Neural cell (in vitro differentiated cells): ENCODE measurements at regions not wholly inside any gene's neighbourhood (a gene's known extent, or its start where the extent isn't known, plus 50 kb on each side); places are given as distances from the start of the nearest gene placed in this dataset.

Experiments
- H2AFZ ChIP-seq: fragments of 200-600, 300-800 bp; sonication (generic), shearing (Covaris generic); 2 replicates; pipeline ENCODE4 v1.6.0; 2014; ENCODE audit warnings: low read depth, mild to moderate bottlenecking, antibody characterized with exemption, low read length, moderate library complexity
- H3F3A ChIP-seq: fragments of 200-600 bp; shearing (Covaris generic); 2 replicates; pipeline ENCODE4 v1.6.1; 2016; ENCODE audit warnings: mild to moderate bottlenecking, moderate library complexity, mixed read lengths, antibody characterized with exemption, low read length; ENCODE audit not compliant: insufficient read depth, poor library complexity, severe bottlenecking
- H3K27ac ChIP-seq: fragments of 200-600, 300-800 bp; sonication (generic), shearing (Covaris generic); 2 replicates; pipeline ENCODE4 v1.5.1; 2014; ENCODE audit warnings: mild to moderate bottlenecking, low read length, moderate library complexity
- H3K27me3 ChIP-seq: fragments of 300-800, 200-600 bp; sonication (generic), shearing (Covaris generic); 2 replicates; pipeline ENCODE4 v1.6.0; 2014; ENCODE audit warnings: mild to moderate bottlenecking, low read depth, low read length, moderate library complexity; ENCODE audit not compliant: insufficient read depth
- H3K36me3 ChIP-seq: fragments of 300-800, 200-600 bp; sonication (generic), shearing (Covaris generic); 2 replicates; pipeline ENCODE4 v1.5.1; 2014; ENCODE audit warnings: mild to moderate bottlenecking, antibody characterized with exemption, low read length, moderate library complexity; ENCODE audit not compliant: insufficient read depth
- H3K4me2 ChIP-seq: fragments of 300-800, 200-600 bp; sonication (generic), shearing (Covaris generic); 2 replicates; pipeline ENCODE4 v1.6.0; 2014; ENCODE audit warnings: mild to moderate bottlenecking, low read length
- H3K4me3 ChIP-seq: fragments of 300-800, 200-600 bp; sonication (generic), shearing (Covaris generic); 2 replicates; pipeline ENCODE4 v1.5.1; 2014; ENCODE audit warnings: mild to moderate bottlenecking, low read length, moderate library complexity
- H3K79me2 ChIP-seq: fragments of 200-600 bp; shearing (Covaris generic); replicated peaks from 2 replicates; pipeline ENCODE4 v1.6.0; 2014; ENCODE audit warnings: mild to moderate bottlenecking, low read length, moderate library complexity; ENCODE audit not compliant: insufficient read depth
- H3K9ac ChIP-seq: fragments of 300-800, 200-600 bp; sonication (generic), shearing (Covaris generic); 2 replicates; pipeline ENCODE4 v1.6.1; 2016; ENCODE audit warnings: mild to moderate bottlenecking, low read length, mixed read lengths
- H3K9me2 ChIP-seq: fragments of 200-600 bp; shearing (Covaris generic); 2 replicates; pipeline ENCODE4 v1.6.1; 2016; ENCODE audit warnings: mild to moderate bottlenecking, low read length, mixed read lengths; ENCODE audit not compliant: insufficient read depth
- H3K9me3 ChIP-seq: fragments of 200-600, 300-800 bp; sonication (generic), shearing (Covaris generic); 2 replicates; pipeline ENCODE4 v1.6.1; 2016; ENCODE audit warnings: mild to moderate bottlenecking, mixed run types, low read length, moderate library complexity, mixed read lengths
- H4K20me1 ChIP-seq: fragments of 200-600 bp; shearing (Covaris generic); 2 replicates; pipeline ENCODE4 v1.6.1; 2016; ENCODE audit warnings: mild to moderate bottlenecking, mixed run types; ENCODE audit not compliant: insufficient read depth
- CTCF ChIP-seq: fragments of 450-650 bp; IDR thresholded peaks from 2 replicates; pipeline ENCODE4 v1.5.1; 2014; ENCODE audit warnings: antibody characterized with exemption, mild to moderate bottlenecking, moderate library complexity; ENCODE audit not compliant: poor library complexity, severe bottlenecking
- EP300 ChIP-seq: fragments of 450-650 bp; conservative IDR thresholded peaks from 2 replicates; pipeline ENCODE4 v1.6.1; 2014; ENCODE audit warnings: antibody characterized with exemption, mild to moderate bottlenecking, moderate library complexity; ENCODE audit not compliant: poor library complexity, severe bottlenecking
- EZH2 ChIP-seq: fragments of 200-600, 300-800 bp; shearing (Covaris generic), sonication (generic); IDR thresholded peaks from 2 replicates; pipeline ENCODE4 v1.6.1; 2014; ENCODE audit warnings: antibody characterized with exemption, low read length, borderline replicate concordance, mild to moderate bottlenecking; ENCODE audit not compliant: insufficient read depth, poor library complexity, severe bottlenecking
- MXI1 ChIP-seq: fragments of 450-650 bp; conservative IDR thresholded peaks from 2 replicates; pipeline ENCODE4 v1.6.1; 2014; ENCODE audit warnings: antibody characterized with exemption, mild to moderate bottlenecking; ENCODE audit not compliant: poor library complexity, severe bottlenecking
- POLR2AphosphoS5 ChIP-seq: IDR thresholded peaks from 2 replicates; pipeline ENCODE4 v1.6.1; 2012
- RAD21 ChIP-seq: fragments of 450-650 bp; conservative IDR thresholded peaks from 2 replicates; pipeline ENCODE4 v1.6.1; 2014; ENCODE audit warnings: antibody characterized with exemption, mild to moderate bottlenecking, moderate library complexity
- REST ChIP-seq: IDR thresholded peaks from 2 replicates; pipeline ENCODE4 v1.6.1; 2012; ENCODE audit warnings: borderline replicate concordance
- SMC3 ChIP-seq: fragments of 450-650 bp; conservative IDR thresholded peaks from 2 replicates; pipeline ENCODE4 v1.6.1; 2014; ENCODE audit warnings: antibody characterized with exemption, mild to moderate bottlenecking, moderate library complexity; ENCODE audit not compliant: poor library complexity
- TAF1 ChIP-seq: IDR thresholded peaks from 2 replicates; pipeline ENCODE4 v1.6.1; 2012; ENCODE audit warnings: low read depth

- Histone ChIP-seq H3K36me3 (no peaks in the 10 kb centered on the region), H4K20me1 (no peaks in the 10 kb centered on the region)
- TF ChIP-seq TAF1 (no peak), SMC3 (no peak), EZH2 (no peak), CTCF (no peak), MXI1 (no peak)
These were observed 235.2 kb downstream of the MTX2 start for GRCh38 chr2:176504440-176504839.

GRCh38 chr2:176507786-176508185, 238.5 kb downstream of the MTX2 start:
- H3F3A ChIP-seq = no peaks in the 10 kb centered on the region
- no peaks in the 10 kb centered on the region for H3K9me2 ChIP-seq
- H3K79me2 ChIP-seq = no peaks in the 10 kb centered on the region
- no peak overlapping the region for H3K4me3 ChIP-seq
- H2AFZ ChIP-seq = no peak overlapping the region
- H4K20me1 ChIP-seq = no peaks in the 10 kb centered on the region
- no peak overlapping the region for H3K4me2 ChIP-seq
- no peak for TF ChIP-seq TAF1
- no peak for TF ChIP-seq EZH2
- TF ChIP-seq CTCF = no peak
- no peak for TF ChIP-seq MXI1
- no peak for TF ChIP-seq RAD21
- no peak for TF ChIP-seq EP300
- TF ChIP-seq SMC3 = no peak
- no peak overlapping the region for H3K27ac ChIP-seq
- H3K9me3 ChIP-seq = no peaks in the 10 kb centered on the region
- H3K9ac ChIP-seq = no peak overlapping the region
- no peaks in the 10 kb centered on the region for H3K27me3 ChIP-seq
- no peaks in the 10 kb centered on the region for H3K36me3 ChIP-seq

More at GRCh38 chr2:176504440-176504839, 235.2 kb downstream of the MTX2 start:
- Histone ChIP-seq H2AFZ (no peak overlapping the region), H3K9me2 (no peaks in the 10 kb centered on the region), H3K27me3 (no peaks in the 10 kb centered on the region), H3K4me3 (no peak overlapping the region), H3K9me3 (no peaks in the 10 kb centered on the region), H3K27ac (no peak overlapping the region), H3F3A (no peaks in the 10 kb centered on the region), H3K79me2 (no peaks in the 10 kb centered on the region), H3K9ac (no peak overlapping the region), H3K4me2 (no peak overlapping the region)

- no peak overlapping the region for H3K4me2 ChIP-seq
- H3F3A ChIP-seq = no peaks in the 10 kb centered on the region
- H3K27me3 ChIP-seq = no peaks in the 10 kb centered on the region
- no peak overlapping the region for H3K4me3 ChIP-seq
- H3K9me2 ChIP-seq = no peaks in the 10 kb centered on the region
- H3K27ac ChIP-seq = no peak overlapping the region
- no peaks in the 10 kb centered on the region for H4K20me1 ChIP-seq
- H3K9ac ChIP-seq = no peak overlapping the region
- H3K36me3 ChIP-seq = no peaks in the 10 kb centered on the region
- H2AFZ ChIP-seq = no peak overlapping the region
- H3K79me2 ChIP-seq = no peaks in the 10 kb centered on the region
- H3K9me3 ChIP-seq = no peaks in the 10 kb centered on the region
- TF ChIP-seq EZH2 (no peak), MXI1 (no peak), CTCF (no peak), SMC3 (no peak), EP300 (no peak), TAF1 (no peak), REST (no peak), POLR2AphosphoS5 (no peak), RAD21 (no peak)
These were observed 239.1 kb downstream of the MTX2 start for GRCh38 chr2:176508374-176508773.
